GM12878 (cell line): ENCODE measurements at regions not wholly inside any gene's neighbourhood (a gene's known extent, or its start where the extent isn't known, plus 50 kb on each side); places are given as distances from the start of the nearest gene placed in this dataset.

Source experiments
- ATAC-seq: fragments of 200-7000 bp; cut with Tn5 transposase; 3 replicates; pipeline ENCODE4 v1.9.1; 2020; ENCODE audit warnings: mild to moderate bottlenecking, moderate library complexity
- BruUV-seq: library from RNA; stranded (reverse); fragments of 400-500 nt; replicated peaks from 2 replicates; lab custom pipeline; 2021; lab: Mats Ljungman, UMichigan
- CTCF ChIA-PET: fragments of 300-600 bp; sonication (Branson Sonifier 250); formaldehyde crosslinking; extraction: SDS; loops from one replicate; lab custom pipeline; 2021; ENCODE audit warnings: inconsistent platforms; lab: Yijun Ruan, JAX
- POLR2A ChIA-PET: fragments of 350-600 bp; formaldehyde crosslinking; extraction: SDS; loops from one replicate; lab custom pipeline; 2021; ENCODE audit warnings: inconsistent platforms; lab: Charles Lee
- RAD21 ChIA-PET: fragments of 300-600 bp; sonication (Branson Sonifier 250); formaldehyde crosslinking; loops from one replicate; lab custom pipeline; 2023; ENCODE audit warnings: antibody characterized with exemption; ENCODE audit not compliant: unreplicated experiment; lab: Charles Lee
- SMC1A ChIA-PET: fragments of 300-600 bp; sonication (Branson Sonifier 250); formaldehyde crosslinking; loops from one replicate; lab custom pipeline; 2023; ENCODE audit not compliant: unreplicated experiment, uncharacterized antibody; lab: Charles Lee
- DNase-seq: peaks from one replicate; pipeline ENCODE4 v3.0.0-alpha.2; 2011; ENCODE audit warnings: low read depth, low spot score
- FAIRE-seq: peaks from 3 replicates; lab custom pipeline; 2011; peaks lifted over from hg19 to GRCh38; lab: Jason Lieb, UNC
- H2AFZ ChIP-seq: 2 replicates; pipeline ENCODE4 v1.6.0; 2011; ENCODE audit warnings: low read depth, low read length, control low read depth; ENCODE audit not compliant: control insufficient read depth
- H3K27ac ChIP-seq: 2 replicates; pipeline ENCODE4 v1.5.1; 2011; ENCODE audit warnings: control low read depth; ENCODE audit not compliant: control insufficient read depth, insufficient read depth
- H3K27me3 ChIP-seq, 2 experiments: replicated peaks in 1 of 2; 2 replicates each; pipeline versions ENCODE4 v1.6.0 to v1.6.1; 2011; ENCODE audit warnings: low read length in 1 of 2; ENCODE audit not compliant: control insufficient read depth in 2 of 2, insufficient read depth in 2 of 2
- H3K36me3 ChIP-seq, 2 experiments: 2 replicates each; pipeline ENCODE4 v1.5.1; 2011; ENCODE audit warnings: low read length in 1 of 2; ENCODE audit not compliant: control insufficient read depth in 2 of 2, insufficient read depth in 2 of 2
- H3K4me1 ChIP-seq: 2 replicates; pipeline ENCODE4 v1.6.1; 2011; ENCODE audit warnings: mild to moderate bottlenecking, low read length, moderate library complexity, mixed read lengths; ENCODE audit not compliant: control insufficient read depth, insufficient read depth
- H3K4me2 ChIP-seq: 2 replicates; pipeline ENCODE4 v1.6.0; 2011; ENCODE audit warnings: control low read depth; ENCODE audit not compliant: control insufficient read depth, insufficient read depth
- H3K4me3 ChIP-seq: fragments of 200-600 bp; sonication (generic); 2 replicates; pipeline ENCODE4 v1.5.1; 2016
- H3K79me2 ChIP-seq: 2 replicates; pipeline ENCODE4 v1.6.0; 2011; ENCODE audit warnings: low read length; ENCODE audit not compliant: control insufficient read depth, insufficient read depth
- H3K9ac ChIP-seq: 2 replicates; pipeline ENCODE4 v1.8.0; 2011; ENCODE audit warnings: low read length, control low read depth, mixed read lengths; ENCODE audit not compliant: control insufficient read depth, insufficient read depth
- H3K9me3 ChIP-seq: replicated peaks from 3 replicates; pipeline ENCODE4 v1.5.1; 2011; ENCODE audit warnings: mild to moderate bottlenecking, low read length; ENCODE audit not compliant: control insufficient read depth, insufficient read depth
- H4K20me1 ChIP-seq: 2 replicates; pipeline ENCODE4 v1.6.0; 2011; ENCODE audit not compliant: control insufficient read depth, insufficient read depth
- CBX5 ChIP-seq: sonication (generic); IDR thresholded peaks from 2 replicates; pipeline ENCODE4 v1.6.1; 2016; ENCODE audit warnings: low read depth, moderate library complexity, mild to moderate bottlenecking, inconsistent platforms
- CTCF ChIP-seq, 3 experiments: IDR thresholded peaks in 2 of 3; conservative IDR thresholded peaks in 1 of 3; 2 replicates each; pipeline ENCODE4 v1.5.1; 2011; ENCODE audit warnings: low read depth in 3 of 3, low read length in 3 of 3, mild to moderate bottlenecking in 3 of 3, control low read depth in 2 of 3, moderate library complexity in 2 of 3, inconsistent platforms in 1 of 3, mixed read lengths in 1 of 3; ENCODE audit not compliant: control insufficient read depth in 2 of 3, insufficient read depth in 1 of 3; ENCODE audit errors: extremely low read depth in 1 of 3
- E4F1 ChIP-seq: fragments of 450-650 bp; IDR thresholded peaks from 2 replicates; pipeline ENCODE4 v1.6.1; 2018; ENCODE audit warnings: borderline replicate concordance, mild to moderate bottlenecking; ENCODE audit not compliant: partially characterized antibody
- EED ChIP-seq: sonication (generic); IDR thresholded peaks from 2 replicates; pipeline ENCODE4 v1.6.1; 2016; ENCODE audit warnings: antibody characterized with exemption, low read depth
- ELK1 ChIP-seq: IDR thresholded peaks from 2 replicates; pipeline ENCODE4 v1.6.1; 2012; ENCODE audit warnings: low read depth, low read length, improper control_type of control experiment
- ESRRA ChIP-seq: IDR thresholded peaks from 2 replicates; pipeline ENCODE4 v1.6.1; 2012; ENCODE audit warnings: mild to moderate bottlenecking, low read length, improper control_type of control experiment
- IKZF2 ChIP-seq, 2 experiments: fragments of 450-650 bp; IDR thresholded peaks; 2 replicates each; pipeline ENCODE4 v1.6.1; 2017; ENCODE audit warnings: mild to moderate bottlenecking in 2 of 2, moderate library complexity in 2 of 2
- KLF5 ChIP-seq: fragments of 450-650 bp; IDR thresholded peaks from 2 replicates; pipeline ENCODE4 v1.6.1; 2014; ENCODE audit warnings: mild to moderate bottlenecking; ENCODE audit not compliant: partially characterized antibody
- POLR2AphosphoS5 ChIP-seq: IDR thresholded peaks from 2 replicates; pipeline ENCODE4 v1.6.1; 2011; ENCODE audit warnings: mild to moderate bottlenecking, low read length, inconsistent platforms
- REST ChIP-seq: IDR thresholded peaks from 2 replicates; pipeline ENCODE4 v1.6.1; 2012; ENCODE audit warnings: mild to moderate bottlenecking, low read depth, low read length
- SP1 ChIP-seq: IDR thresholded peaks from one replicate; pipeline ENCODE4 v1.6.1; 2011; ENCODE audit warnings: low read depth, low read length
- STAT3 ChIP-seq: IDR thresholded peaks from 2 replicates; pipeline ENCODE4 v1.6.1; 2011; ENCODE audit warnings: low read depth, low read length, improper control_type of control experiment
- TCF7 ChIP-seq: IDR thresholded peaks from 2 replicates; pipeline ENCODE4 v1.6.1; 2014; ENCODE audit warnings: antibody characterized with exemption, borderline replicate concordance
- WGBS: methylation state at CpG from one replicate; pipeline ENCODE4 v1.1.6; 2016; ENCODE audit warnings: low lambda C conversion rate; ENCODE audit not compliant: insufficient replicate concordance, insufficient coverage; ENCODE audit errors: missing lambda C conversion rate; 5-methylcytosine and 5-hydroxymethylcytosine counted together
- in situ Hi-C: fragments of 300-500 bp; cut with MboI; formaldehyde crosslinking; loops from 9 replicates; pipeline ENCODE4 v1.14.3; 2018; ENCODE audit warnings: mixed read lengths
- intact Hi-C: fragments of 100-400 bp; cut with micrococcal nuclease; formaldehyde crosslinking; loops from one replicate; pipeline ENCODE4 v1.14.2; 2022; ENCODE audit not compliant: unreplicated experiment

GRCh38 chr21:36557316-36557715 lies 77.4 kb upstream of the CLDN14 start (continued):
- no peak for TF ChIP-seq CTCF (IDR thresholded peaks at IDR 0.05 in 2 of 3, conservative IDR thresholded peaks at IDR 0.05 in 1 of 3; ENCODE audit: control insufficient read depth in 2 of 3, extremely low read depth in 1 of 3, insufficient read depth in 1 of 3, low read depth in 3 of 3, low read length in 3 of 3)
- TF ChIP-seq POLR2AphosphoS5, result no peak
- TF ChIP-seq KLF5, result no peak
- TF ChIP-seq EED, result no peak

GRCh38 chr21:36560933-36561575 lies 81.1 kb upstream of the CLDN14 start:
- no peak overlapping the region for H3K9ac ChIP-seq
- in situ Hi-C loops, result no loop called here
- no peaks in the 10 kb centered on the region for H3K4me1 ChIP-seq
- H4K20me1 ChIP-seq, result no peaks in the 10 kb centered on the region
- H3K4me2 ChIP-seq, result no peak overlapping the region
- DNase-seq (no peak), FAIRE-seq (no peak), ATAC-seq (no peak)
- ChIA-PET SMC1A (no interaction called here), RAD21 (no interaction called here), CTCF (no interaction called here), POLR2A (no interaction called here)
- H2AFZ ChIP-seq, result no peak overlapping the region
- H3K4me3 ChIP-seq, result no peak overlapping the region
- no peaks in the 10 kb centered on the region for H3K79me2 ChIP-seq
- H3K27ac ChIP-seq, result no peak overlapping the region
- H3K36me3 ChIP-seq, result no peaks in the 10 kb centered on the region
- intact Hi-C loops, result no loop called here
- peaks cover 0 to 6% of the 10 kb centered on the region in 2 experiments; a peak in 2 of 4 replicates for H3K27me3 ChIP-seq
- H3K9me3 ChIP-seq, result 0 out of 3 replicates have a peak, but pooled peaks cover 1% of the 10 kb centered on the region
- no TSS peak for BruUV-seq
- 61% methylated on average over 7 of the region's 7 CpGs for WGBS
- TF ChIP-seq E4F1 (no peak), ESRRA (no peak), SP1 (no peak), IKZF2 (IDR thresholded peaks at IDR 0.05) (no peak), ELK1 (no peak), STAT3 (no peak), REST (no peak), CBX5 (no peak), TCF7 (no peak)
